Fibroblast of peridontal ligament (primary cell): ENCODE measurements at regions not wholly inside any gene's neighbourhood (a gene's known extent, or its start where the extent isn't known, plus 50 kb on each side); places are given as distances from the start of the nearest gene placed in this dataset.
"Not testable (repeated sequence)": the region's sequence is repeated elsewhere in the genome, so short reads cannot be mapped to it uniquely, and the experiment has no call there.

Experiments used
- DNase-seq: peaks from one replicate; pipeline ENCODE4 v3.0.0-alpha.2; 2010; ENCODE audit errors: extremely low read depth

DNA sequence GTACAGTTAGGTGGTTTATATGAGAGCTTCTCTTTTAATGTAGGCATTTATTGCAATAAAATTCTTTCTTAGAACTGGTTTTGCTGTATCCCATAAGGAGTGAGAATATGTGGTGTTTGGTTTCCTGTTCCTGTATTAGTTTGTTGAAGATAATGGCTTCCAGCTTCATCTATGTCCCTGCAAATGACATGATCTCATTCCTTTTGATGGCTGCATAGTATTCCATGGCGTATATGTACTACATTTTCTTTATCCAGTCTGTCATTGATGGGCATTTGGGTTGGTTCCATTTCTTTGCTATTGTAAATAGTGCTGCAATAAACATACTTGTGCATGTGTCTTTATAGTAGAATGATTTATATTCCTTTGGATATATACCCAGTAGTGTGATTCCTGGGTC, 106.7 kb upstream of the IRS4 start:
- not testable (repeated sequence) for DNase-seq

- no peak for DNase-seq
These were observed 97.6 kb upstream of the IRS4 start for GRCh38 chrX:108833993-108834392.

- no peak for DNase-seq
These were observed 75.5 kb upstream of the IRS4 start for GRCh38 chrX:108811891-108812290.

- no peak for DNase-seq
These were observed 58.9 kb upstream of the IRS4 start for GRCh38 chrX:108795240-108795639.
